GM23338 (cell line): ENCODE measurements at regions not wholly inside any gene's neighbourhood (a gene's known extent, or its start where the extent isn't known, plus 50 kb on each side); places are given as distances from the start of the nearest gene placed in this dataset.

ENCODE experiments used
- ATAC-seq: fragments of 200-7000 bp; cut with Tn5 transposase; 3 replicates; pipeline ENCODE4 v1.9.1; 2020
- DNase-seq: peaks from one replicate; pipeline ENCODE4 v3.0.0-alpha.2; 2015; ENCODE audit warnings: low spot score
- H2AFZ ChIP-seq: fragments of 200-600 bp; sonication (generic); 2 replicates; pipeline ENCODE4 v1.8.0; 2016; ENCODE audit warnings: antibody characterized with exemption, mild to moderate bottlenecking, moderate library complexity
- H3F3A ChIP-seq: fragments of 200-600 bp; sonication (generic); replicated peaks from 2 replicates; pipeline ENCODE4 v1.8.0; 2017; ENCODE audit warnings: antibody characterized with exemption, mixed run types, low read depth
- H3K27ac ChIP-seq: fragments of 200-600 bp; sonication (generic); 2 replicates; pipeline ENCODE4 v1.6.1; 2016; ENCODE audit warnings: low read depth
- H3K27me3 ChIP-seq: fragments of 200-600 bp; sonication (generic); 2 replicates; pipeline ENCODE4 v1.8.0; 2016; ENCODE audit warnings: mild to moderate bottlenecking, mixed run types, moderate library complexity; ENCODE audit not compliant: insufficient read depth
- H3K36me3 ChIP-seq: fragments of 200-600 bp; sonication (generic); 2 replicates; pipeline ENCODE4 v1.8.0; 2016; ENCODE audit warnings: mild to moderate bottlenecking; ENCODE audit not compliant: insufficient read depth
- H3K4me1 ChIP-seq: fragments of 200-600 bp; sonication (generic); 2 replicates; pipeline ENCODE4 v1.8.0; 2016; ENCODE audit warnings: mild to moderate bottlenecking, moderate library complexity; ENCODE audit not compliant: insufficient read depth
- H3K4me2 ChIP-seq: fragments of 200-600 bp; sonication (generic); 2 replicates; pipeline ENCODE4 v1.7.1; 2017; ENCODE audit warnings: mixed run types
- H3K4me3 ChIP-seq: fragments of 200-600 bp; sonication (generic); 2 replicates; pipeline ENCODE4 v1.6.1; 2016; ENCODE audit warnings: mixed run types
- H3K79me2 ChIP-seq: fragments of 200-600 bp; sonication (generic); replicated peaks from 2 replicates; pipeline ENCODE4 v1.8.0; 2017; ENCODE audit warnings: mild to moderate bottlenecking; ENCODE audit not compliant: insufficient read depth
- H3K9me2 ChIP-seq: fragments of 200-600 bp; sonication (generic); 2 replicates; pipeline ENCODE4 v1.8.0; 2017; ENCODE audit not compliant: insufficient read depth
- H4K20me1 ChIP-seq: fragments of 200-600 bp; sonication (generic); replicated peaks from 2 replicates; pipeline ENCODE4 v1.8.0; 2017; ENCODE audit warnings: mild to moderate bottlenecking; ENCODE audit not compliant: insufficient read depth
- H3K27ac Mint-ChIP-seq: 2 replicates; pipeline ENCODE4 v1.8.0; 2020; ENCODE audit warnings: inconsistent platforms, mild to moderate bottlenecking, moderate library complexity, mixed read lengths
- H3K27me3 Mint-ChIP-seq: 3 replicates; pipeline ENCODE4 v1.8.0; 2022; ENCODE audit warnings: low read depth, mild to moderate bottlenecking, moderate library complexity, mixed read lengths, inconsistent platforms; ENCODE audit not compliant: insufficient read depth, poor library complexity
- H3K36me3 Mint-ChIP-seq: 3 replicates; pipeline ENCODE4 v1.8.0; 2021; ENCODE audit warnings: low read depth, mild to moderate bottlenecking, inconsistent platforms, moderate library complexity, mixed read lengths
- H3K4me1 Mint-ChIP-seq: 3 replicates; pipeline ENCODE4 v1.8.0; 2020; ENCODE audit warnings: mild to moderate bottlenecking, inconsistent platforms, mixed read lengths
- H3K4me3 Mint-ChIP-seq: 3 replicates; pipeline ENCODE4 v1.8.0; 2021; ENCODE audit warnings: moderate library complexity, mild to moderate bottlenecking, inconsistent platforms, mixed read lengths
- H3K9me3 Mint-ChIP-seq: 3 replicates; pipeline ENCODE4 v1.8.0; 2020; ENCODE audit warnings: moderate library complexity, mild to moderate bottlenecking, inconsistent platforms, mixed read lengths
- CREB1 ChIP-seq: fragments of 250-450 bp; sonication (Bioruptor Pico); IDR thresholded peaks from 2 replicates; pipeline ENCODE4 v1.5.0; 2020; ENCODE audit warnings: low read depth, mild to moderate bottlenecking, moderate library complexity
- EZH2 ChIP-seq: fragments of 200-600 bp; sonication (generic); IDR thresholded peaks from one replicate; pipeline ENCODE4 v1.8.0; 2017; ENCODE audit warnings: antibody characterized with exemption, mild to moderate bottlenecking, low read depth; ENCODE audit not compliant: unreplicated experiment
- EZH2phosphoT487 ChIP-seq: fragments of 200-600 bp; sonication (generic); IDR thresholded peaks from one replicate; pipeline ENCODE4 v1.8.1; 2018; ENCODE audit warnings: antibody characterized with exemption; ENCODE audit not compliant: unreplicated experiment
- JUNB ChIP-seq: IDR thresholded peaks from one replicate; pipeline ENCODE4 v1.6.1; 2016; ENCODE audit warnings: antibody characterized with exemption; ENCODE audit not compliant: unreplicated experiment
- NANOG ChIP-seq: IDR thresholded peaks from 2 replicates; pipeline ENCODE4 v1.6.1; 2016; ENCODE audit warnings: antibody characterized with exemption, borderline replicate concordance
- POLR2AphosphoS5 ChIP-seq: IDR thresholded peaks from 2 replicates; pipeline ENCODE4 v1.6.1; 2016; ENCODE audit warnings: antibody characterized with exemption, low read depth
- STAT1 ChIP-seq: IDR thresholded peaks from one replicate; pipeline ENCODE4 v1.6.1; 2016; ENCODE audit warnings: antibody characterized with exemption; ENCODE audit not compliant: unreplicated experiment
- ZNF114 ChIP-seq: fragments of 250-450 bp; sonication (Bioruptor Pico); IDR thresholded peaks from 2 replicates; pipeline ENCODE4 v1.5.0; 2020; ENCODE audit warnings: mild to moderate bottlenecking, moderate library complexity
- ZNF331 ChIP-seq: fragments of 250-450 bp; sonication (Bioruptor Pico); IDR thresholded peaks from 2 replicates; pipeline ENCODE4 v1.5.0; 2020; ENCODE audit warnings: low read depth, mild to moderate bottlenecking, moderate library complexity
- TF ChIP-seq, protein P1 (sequence below): IDR thresholded peaks from one replicate; pipeline ENCODE4 v1.6.1; 2018; ENCODE audit warnings: antibody characterized with exemption; ENCODE audit not compliant: unreplicated experiment
- TF ChIP-seq, protein P2 (sequence below), 2 experiments: fragments of 200-600 bp in 1 of 2; sonication (generic) in 1 of 2; conservative IDR thresholded peaks; 2 replicates each; pipeline versions ENCODE4 v1.5.1 to v1.6.1; 2016 to 2017; ENCODE audit warnings: antibody characterized with exemption in 2 of 2, low read depth in 2 of 2, mild to moderate bottlenecking in 2 of 2, moderate library complexity in 1 of 2
- TF ChIP-seq, protein P3 (sequence below): IDR thresholded peaks from 2 replicates; pipeline ENCODE4 v1.6.1; 2016; ENCODE audit warnings: antibody characterized with exemption

DNA sequence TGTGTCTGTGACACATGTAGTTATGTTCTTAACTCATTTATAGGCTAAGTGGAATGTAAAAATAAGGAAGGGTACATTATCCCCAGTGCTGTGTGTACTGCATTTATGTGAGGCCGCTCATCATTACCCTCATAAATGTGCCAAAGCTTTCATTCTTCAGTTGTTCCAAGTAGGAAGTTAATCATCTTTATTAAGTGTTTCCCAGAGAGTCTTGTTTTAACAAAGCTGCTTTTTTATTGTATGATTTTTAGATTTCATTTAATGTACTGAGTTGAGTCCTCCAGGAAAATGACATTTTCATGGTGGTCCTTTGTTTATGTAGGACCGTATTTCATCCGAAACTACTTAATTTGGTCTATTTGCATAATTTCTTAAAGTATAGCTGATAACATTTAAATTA lies 379.8 kb downstream of the DLEU7 start (continued):
- TF ChIP-seq, protein P1, sequence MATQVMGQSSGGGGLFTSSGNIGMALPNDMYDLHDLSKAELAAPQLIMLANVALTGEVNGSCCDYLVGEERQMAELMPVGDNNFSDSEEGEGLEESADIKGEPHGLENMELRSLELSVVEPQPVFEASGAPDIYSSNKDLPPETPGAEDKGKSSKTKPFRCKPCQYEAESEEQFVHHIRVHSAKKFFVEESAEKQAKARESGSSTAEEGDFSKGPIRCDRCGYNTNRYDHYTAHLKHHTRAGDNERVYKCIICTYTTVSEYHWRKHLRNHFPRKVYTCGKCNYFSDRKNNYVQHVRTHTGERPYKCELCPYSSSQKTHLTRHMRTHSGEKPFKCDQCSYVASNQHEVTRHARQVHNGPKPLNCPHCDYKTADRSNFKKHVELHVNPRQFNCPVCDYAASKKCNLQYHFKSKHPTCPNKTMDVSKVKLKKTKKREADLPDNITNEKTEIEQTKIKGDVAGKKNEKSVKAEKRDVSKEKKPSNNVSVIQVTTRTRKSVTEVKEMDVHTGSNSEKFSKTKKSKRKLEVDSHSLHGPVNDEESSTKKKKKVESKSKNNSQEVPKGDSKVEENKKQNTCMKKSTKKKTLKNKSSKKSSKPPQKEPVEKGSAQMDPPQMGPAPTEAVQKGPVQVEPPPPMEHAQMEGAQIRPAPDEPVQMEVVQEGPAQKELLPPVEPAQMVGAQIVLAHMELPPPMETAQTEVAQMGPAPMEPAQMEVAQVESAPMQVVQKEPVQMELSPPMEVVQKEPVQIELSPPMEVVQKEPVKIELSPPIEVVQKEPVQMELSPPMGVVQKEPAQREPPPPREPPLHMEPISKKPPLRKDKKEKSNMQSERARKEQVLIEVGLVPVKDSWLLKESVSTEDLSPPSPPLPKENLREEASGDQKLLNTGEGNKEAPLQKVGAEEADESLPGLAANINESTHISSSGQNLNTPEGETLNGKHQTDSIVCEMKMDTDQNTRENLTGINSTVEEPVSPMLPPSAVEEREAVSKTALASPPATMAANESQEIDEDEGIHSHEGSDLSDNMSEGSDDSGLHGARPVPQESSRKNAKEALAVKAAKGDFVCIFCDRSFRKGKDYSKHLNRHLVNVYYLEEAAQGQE, result no peak
- TF ChIP-seq EZH2, result no peak
- no peak for TF ChIP-seq STAT1
- TF ChIP-seq EZH2phosphoT487, result no peak
- TF ChIP-seq, protein P2, sequence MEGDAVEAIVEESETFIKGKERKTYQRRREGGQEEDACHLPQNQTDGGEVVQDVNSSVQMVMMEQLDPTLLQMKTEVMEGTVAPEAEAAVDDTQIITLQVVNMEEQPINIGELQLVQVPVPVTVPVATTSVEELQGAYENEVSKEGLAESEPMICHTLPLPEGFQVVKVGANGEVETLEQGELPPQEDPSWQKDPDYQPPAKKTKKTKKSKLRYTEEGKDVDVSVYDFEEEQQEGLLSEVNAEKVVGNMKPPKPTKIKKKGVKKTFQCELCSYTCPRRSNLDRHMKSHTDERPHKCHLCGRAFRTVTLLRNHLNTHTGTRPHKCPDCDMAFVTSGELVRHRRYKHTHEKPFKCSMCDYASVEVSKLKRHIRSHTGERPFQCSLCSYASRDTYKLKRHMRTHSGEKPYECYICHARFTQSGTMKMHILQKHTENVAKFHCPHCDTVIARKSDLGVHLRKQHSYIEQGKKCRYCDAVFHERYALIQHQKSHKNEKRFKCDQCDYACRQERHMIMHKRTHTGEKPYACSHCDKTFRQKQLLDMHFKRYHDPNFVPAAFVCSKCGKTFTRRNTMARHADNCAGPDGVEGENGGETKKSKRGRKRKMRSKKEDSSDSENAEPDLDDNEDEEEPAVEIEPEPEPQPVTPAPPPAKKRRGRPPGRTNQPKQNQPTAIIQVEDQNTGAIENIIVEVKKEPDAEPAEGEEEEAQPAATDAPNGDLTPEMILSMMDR (conservative IDR thresholded peaks at IDR 0.05; ENCODE audit: low read depth in 2 of 2), result no peak
- TF ChIP-seq ZNF331 (CRISPR knock-in tag), result no peak
- TF ChIP-seq, protein P3, sequence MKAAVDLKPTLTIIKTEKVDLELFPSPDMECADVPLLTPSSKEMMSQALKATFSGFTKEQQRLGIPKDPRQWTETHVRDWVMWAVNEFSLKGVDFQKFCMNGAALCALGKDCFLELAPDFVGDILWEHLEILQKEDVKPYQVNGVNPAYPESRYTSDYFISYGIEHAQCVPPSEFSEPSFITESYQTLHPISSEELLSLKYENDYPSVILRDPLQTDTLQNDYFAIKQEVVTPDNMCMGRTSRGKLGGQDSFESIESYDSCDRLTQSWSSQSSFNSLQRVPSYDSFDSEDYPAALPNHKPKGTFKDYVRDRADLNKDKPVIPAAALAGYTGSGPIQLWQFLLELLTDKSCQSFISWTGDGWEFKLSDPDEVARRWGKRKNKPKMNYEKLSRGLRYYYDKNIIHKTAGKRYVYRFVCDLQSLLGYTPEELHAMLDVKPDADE, result no peak
- no peak for TF ChIP-seq NANOG
- no peak for TF ChIP-seq CREB1
- no peak for TF ChIP-seq ZNF114 (CRISPR knock-in tag)
- no peak for TF ChIP-seq POLR2AphosphoS5

DNA sequence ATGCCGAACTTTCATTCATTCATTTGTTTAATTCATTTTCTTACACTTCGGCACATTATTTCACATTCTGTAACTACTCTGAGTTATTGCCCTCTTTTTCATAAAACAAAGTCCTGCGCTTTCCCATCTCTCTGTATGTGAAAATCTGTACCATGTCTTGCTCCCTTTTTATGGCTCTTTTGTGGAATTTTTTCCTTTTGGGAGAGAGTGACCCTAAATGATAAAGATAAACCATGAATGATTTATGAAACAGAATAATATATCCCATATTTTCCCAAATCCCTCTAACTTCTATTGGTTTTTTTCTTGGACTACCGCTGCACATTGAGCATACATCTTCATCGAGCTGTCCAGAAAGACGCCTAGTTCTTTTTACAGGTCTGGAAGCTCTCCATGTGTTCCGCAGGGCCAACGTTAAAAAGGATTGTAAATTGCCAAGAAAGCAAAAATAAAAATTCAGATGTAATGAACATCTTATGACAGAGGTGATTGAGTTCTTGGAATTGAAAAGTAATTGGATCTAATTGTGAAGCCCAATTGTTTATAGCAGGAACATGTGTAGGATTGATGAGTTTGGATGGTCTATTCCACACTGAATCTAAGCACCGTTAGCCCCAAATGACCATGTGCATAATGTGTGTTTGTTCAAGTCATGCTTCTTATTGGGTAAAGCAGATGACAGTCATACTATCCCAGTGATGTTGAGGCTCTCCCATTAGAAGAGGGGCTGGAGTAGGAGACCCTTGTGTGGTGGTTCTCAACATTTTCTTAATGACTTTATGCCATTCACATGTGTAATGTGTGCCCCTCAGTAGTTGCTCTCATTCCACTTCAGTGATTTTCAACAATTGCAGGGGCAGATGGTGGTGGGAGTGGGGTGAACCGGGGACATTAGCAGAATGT lies 378.9 kb downstream of the DLEU7 start:
- Histone ChIP-seq H3K27ac (no peak overlapping the region), H3F3A (no peaks in the 10 kb centered on the region), H3K27me3 (no peaks in the 10 kb centered on the region), H3K4me1 (no peaks in the 10 kb centered on the region), H3K79me2 (no peaks in the 10 kb centered on the region), H4K20me1 (peaks cover 2% of the 10 kb centered on the region; the same call in 1 of the 2 replicates), H3K4me2 (no peak overlapping the region), H3K4me3 (no peak overlapping the region), H2AFZ (no peak overlapping the region), H3K9me2 (peaks cover 3% of the 10 kb centered on the region; the same call in 1 of the 2 replicates), H3K36me3 (no peaks in the 10 kb centered on the region)
- TF ChIP-seq, protein P2 (conservative IDR thresholded peaks at IDR 0.05; ENCODE audit: low read depth in 2 of 2), result no peak
- TF ChIP-seq, protein P3, result no peak
- no peak for TF ChIP-seq JUNB
- Mint-ChIP-seq H3K4me1 (no peaks in the 10 kb centered on the region), H3K36me3 (no peaks in the 10 kb centered on the region), H3K27me3 (peaks cover 1% of the 10 kb centered on the region), H3K9me3 (no peaks in the 10 kb centered on the region), H3K27ac (no peak overlapping the region), H3K4me3 (no peak overlapping the region)
- DNase-seq (no peak), ATAC-seq (no peak)
